Heart left ventricle (tissue), 13 donors: ENCODE measurements at regions not wholly inside any gene's neighbourhood (a gene's known extent, or its start where the extent isn't known, plus 50 kb on each side); places are given as distances from the start of the nearest gene placed in this dataset.

ENCODE experiments used
- CTCF ChIP-seq, 12 donors: fragments of 200-600 bp; sonication (generic) in 4 of 12; IDR thresholded peaks; one replicate each; pipeline versions ENCODE4 v1.5.0 to v1.8.0; 2018 to 2022; ENCODE audit warnings: antibody characterized with exemption in 12 of 12, mild to moderate bottlenecking in 5 of 12
- POLR2A ChIP-seq, 2 donors: fragments of 450-650 bp; IDR thresholded peaks; one replicate each; pipeline ENCODE4 v1.6.1; 2017; ENCODE audit warnings: antibody characterized with exemption in 2 of 2, mild to moderate bottlenecking in 2 of 2, moderate library complexity in 2 of 2
- donor health status: ischemic (EF 13 %, LVEDD 7.1; RV severe dilation, severe dysfunction).
- donor health status: DM: no; HTN: yes; CAD: no.
- donor health status: DM: no; HTN: no; CAD: no.
- donor health status: ischemic (EF 25% LVEDD 6.9; RV normal size, moderate dysfunction).
- donor health status: ischemic (EF 25% LVEDD 5.7; RV mildly dilated, moderate dysfunction).
- donor health status: ischemic (EF 35%, LVEDD 5.7; RV mildly dilated, moderate dysfunction).
- donor health status: nonischemic (EF 11% LVEDD 7.7; RV severe dilation, severe dysfunction).
- donor health status: DM: yes; HTN: yes; CAD: no.
- donor health status: PGD.
- donor health status: ischemic (EF 29% LVEDD 5.4; RV normal size, mild dysfunction).
- donor health status: nonischemic (EF 23%, LVEDD 6.1; RV moderate dilation, normal function).

- TF ChIP-seq CTCF (IDR thresholded peaks at IDR 0.05) = no peak
- TF ChIP-seq POLR2A (IDR thresholded peaks at IDR 0.05) = no peak
Observed at GRCh38 chr2:20111311-20112131, 60.1 kb upstream of the LAPTM4A start.
